Fibroblast of pulmonary artery (primary cell): ENCODE measurements at regions not wholly inside any gene's neighbourhood (a gene's known extent, or its start where the extent isn't known, plus 50 kb on each side); places are given as distances from the start of the nearest gene placed in this dataset.

Experiments
- DNase-seq: peaks from one replicate; pipeline ENCODE4 v3.0.0-alpha.2; 2010; ENCODE audit warnings: low read depth
- H3K4me3 ChIP-seq: replicated peaks from 2 replicates; pipeline ENCODE4 v1.5.1; 2011; ENCODE audit warnings: low read depth, mild to moderate bottlenecking, control low read depth, low read length, moderate library complexity
- TF ChIP-seq, protein P1 (sequence below): IDR thresholded peaks from 2 replicates; pipeline ENCODE4 v1.5.1; 2011; ENCODE audit warnings: mild to moderate bottlenecking, control low read depth, low read length, inconsistent platforms; ENCODE audit errors: missing control alignments

DNA sequence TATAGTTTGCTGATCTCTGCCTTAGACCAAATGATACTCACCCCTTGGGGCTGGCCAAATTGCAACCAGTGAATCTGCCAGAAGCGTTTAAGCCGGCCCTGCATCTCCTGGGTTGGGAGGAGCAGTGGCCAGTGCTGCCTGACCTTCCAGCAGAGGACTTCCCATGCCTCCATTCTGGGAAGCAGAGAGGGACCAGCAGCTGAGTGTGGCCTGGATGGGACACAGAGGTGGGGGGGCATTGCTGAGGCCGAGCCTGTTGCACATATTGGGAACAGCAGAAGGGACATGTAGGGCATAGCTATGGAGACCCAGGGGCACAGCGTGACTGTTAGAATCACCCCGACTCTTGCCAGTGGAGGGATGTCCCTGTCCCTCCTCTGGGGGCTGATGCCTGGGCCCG lies 93.3 kb downstream of the CPZ start:
- DNase-seq: no peak
- H3K4me3 ChIP-seq: no peak overlapping the region
- TF ChIP-seq, protein P1, sequence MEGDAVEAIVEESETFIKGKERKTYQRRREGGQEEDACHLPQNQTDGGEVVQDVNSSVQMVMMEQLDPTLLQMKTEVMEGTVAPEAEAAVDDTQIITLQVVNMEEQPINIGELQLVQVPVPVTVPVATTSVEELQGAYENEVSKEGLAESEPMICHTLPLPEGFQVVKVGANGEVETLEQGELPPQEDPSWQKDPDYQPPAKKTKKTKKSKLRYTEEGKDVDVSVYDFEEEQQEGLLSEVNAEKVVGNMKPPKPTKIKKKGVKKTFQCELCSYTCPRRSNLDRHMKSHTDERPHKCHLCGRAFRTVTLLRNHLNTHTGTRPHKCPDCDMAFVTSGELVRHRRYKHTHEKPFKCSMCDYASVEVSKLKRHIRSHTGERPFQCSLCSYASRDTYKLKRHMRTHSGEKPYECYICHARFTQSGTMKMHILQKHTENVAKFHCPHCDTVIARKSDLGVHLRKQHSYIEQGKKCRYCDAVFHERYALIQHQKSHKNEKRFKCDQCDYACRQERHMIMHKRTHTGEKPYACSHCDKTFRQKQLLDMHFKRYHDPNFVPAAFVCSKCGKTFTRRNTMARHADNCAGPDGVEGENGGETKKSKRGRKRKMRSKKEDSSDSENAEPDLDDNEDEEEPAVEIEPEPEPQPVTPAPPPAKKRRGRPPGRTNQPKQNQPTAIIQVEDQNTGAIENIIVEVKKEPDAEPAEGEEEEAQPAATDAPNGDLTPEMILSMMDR: no peak

DNA sequence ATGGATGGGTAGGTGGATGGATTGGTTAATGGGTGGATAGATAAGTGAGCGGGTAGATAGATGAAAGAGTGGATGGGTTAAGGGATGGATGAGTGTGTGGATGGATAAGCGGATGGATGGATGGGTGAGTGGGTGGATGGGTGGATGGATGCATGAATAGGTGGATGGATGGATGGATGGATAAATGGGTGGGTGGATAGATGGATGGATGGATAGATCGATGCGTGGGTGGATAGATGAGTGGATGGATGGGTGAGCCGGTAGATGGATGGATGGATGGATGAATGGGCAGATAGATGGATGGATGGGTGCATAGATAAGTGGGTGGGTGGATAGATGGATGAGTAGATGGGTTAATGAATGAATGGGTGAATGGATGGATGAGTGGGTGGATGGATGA lies 90.9 kb downstream of the CPZ start:
- DNase-seq: no peak
- no peak overlapping the region for H3K4me3 ChIP-seq

DNA sequence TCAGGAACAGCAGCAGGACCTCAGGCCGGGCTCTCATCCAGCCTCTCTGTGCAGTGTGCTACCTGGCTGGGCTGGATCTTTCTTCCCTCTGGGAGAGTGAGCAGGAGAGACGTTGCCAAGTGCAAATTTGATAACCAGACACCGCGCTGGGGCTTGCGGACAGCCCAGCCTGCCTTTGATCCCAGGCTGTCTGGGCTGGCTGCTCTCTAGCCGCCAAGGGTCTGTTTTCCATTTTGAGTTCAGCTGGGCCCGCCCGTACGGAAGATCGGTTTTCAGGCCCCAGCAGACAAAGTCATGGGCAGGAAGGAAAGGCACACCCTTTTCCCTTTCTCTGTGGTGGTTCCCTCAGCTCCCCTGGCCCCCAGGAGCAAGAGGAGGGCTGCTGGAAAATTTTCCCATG lies 90.2 kb downstream of the CPZ start:
- H3K4me3 ChIP-seq: no peak overlapping the region
- TF ChIP-seq, protein P1: no peak
- DNase-seq: no peak

More for the DNA sequence above, 90.9 kb downstream of the CPZ start:
- TF ChIP-seq, protein P1: no peak

DNA sequence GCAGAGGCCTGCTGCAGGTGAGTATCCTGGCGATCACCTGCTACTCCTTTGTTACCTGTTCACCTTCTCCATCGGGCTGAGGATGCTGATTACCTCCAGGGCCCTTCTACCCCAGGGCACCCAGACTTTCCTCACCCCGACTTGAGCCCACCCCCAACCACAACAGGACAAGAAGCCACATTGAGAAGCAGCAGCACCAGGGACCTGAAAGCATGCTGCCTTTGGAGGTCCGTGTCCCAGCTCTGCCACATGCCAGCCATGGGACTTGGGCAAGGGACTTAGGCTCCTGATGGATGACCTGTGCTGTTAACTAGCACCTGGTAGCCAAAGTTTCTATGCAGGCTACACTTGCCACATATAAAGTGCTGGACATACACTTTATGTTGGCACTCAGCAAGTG lies 89.7 kb downstream of the CPZ start:
- no peak for DNase-seq
- H3K4me3 ChIP-seq: no peak overlapping the region
- TF ChIP-seq, protein P1: no peak

DNA sequence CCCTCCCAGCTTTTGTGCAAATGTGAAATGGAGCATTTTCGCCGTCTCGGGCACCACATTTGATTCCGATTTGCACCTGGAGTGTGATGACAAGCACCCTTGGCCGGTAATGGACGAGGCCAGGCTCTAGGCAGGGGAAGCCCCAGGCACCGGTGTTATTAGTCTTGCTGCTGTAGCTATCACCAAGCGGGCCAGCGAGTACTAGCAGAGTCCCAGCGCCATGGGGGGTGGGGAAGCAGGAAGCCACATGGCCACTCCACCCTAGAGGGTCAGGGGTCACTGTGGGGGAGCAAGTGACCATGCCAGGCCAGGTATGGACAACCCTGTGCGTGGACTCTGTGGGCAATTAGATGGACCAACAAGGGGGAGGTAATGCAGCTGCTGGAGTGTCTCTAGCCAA lies 88.8 kb downstream of the CPZ start:
- DNase-seq: no peak
- TF ChIP-seq, protein P1: no peak
- no peak overlapping the region for H3K4me3 ChIP-seq

DNA sequence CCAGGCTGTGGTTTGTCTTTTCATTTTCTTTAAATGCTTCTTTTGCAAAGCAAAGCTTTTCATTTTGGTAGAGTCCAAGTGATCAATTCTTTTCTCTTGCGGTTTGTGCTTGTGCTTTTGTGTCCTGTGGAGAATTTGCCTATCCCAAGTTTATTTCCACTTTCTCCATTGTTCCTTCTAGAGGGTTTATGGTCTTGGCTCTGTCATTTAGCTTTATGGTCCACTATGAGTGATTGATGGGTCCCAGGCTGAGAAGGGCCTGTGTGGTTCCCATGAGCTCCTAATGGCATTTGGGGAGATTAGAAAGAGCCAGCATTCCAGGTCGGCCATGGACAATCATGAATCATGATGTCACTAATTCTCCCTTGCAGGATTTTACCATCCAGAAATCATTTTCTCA lies 86.5 kb downstream of the CPZ start:
- H3K4me3 ChIP-seq: no peak overlapping the region
- TF ChIP-seq, protein P1: no peak
- DNase-seq: no peak

DNA sequence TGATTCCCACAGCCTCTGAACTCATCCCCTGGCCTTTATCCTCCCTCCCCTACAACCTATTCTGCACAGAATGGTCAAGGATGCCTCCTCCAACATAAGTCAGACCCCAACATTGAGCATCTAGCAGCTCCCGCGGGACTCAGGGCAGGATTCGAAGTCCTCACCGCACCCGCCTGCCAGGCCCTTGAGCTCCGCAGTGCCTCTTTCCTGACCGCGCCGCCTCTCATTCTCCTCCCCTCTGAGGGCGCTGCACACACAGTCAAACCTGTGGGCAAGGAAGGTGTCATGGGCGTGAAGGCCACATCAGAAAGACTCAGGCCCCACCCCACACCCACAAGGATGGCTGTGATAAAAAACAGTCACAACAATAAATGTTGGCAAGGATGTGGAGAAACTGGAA lies 84.1 kb downstream of the CPZ start:
- no peak overlapping the region for H3K4me3 ChIP-seq
- DNase-seq: no peak
- TF ChIP-seq, protein P1: no peak
